ENCODE measurements at regions not wholly inside any gene's neighbourhood (a gene's known extent, or its start where the extent isn't known, plus 50 kb on each side); places are given as distances from the start of the nearest gene placed in this dataset.

DNA sequence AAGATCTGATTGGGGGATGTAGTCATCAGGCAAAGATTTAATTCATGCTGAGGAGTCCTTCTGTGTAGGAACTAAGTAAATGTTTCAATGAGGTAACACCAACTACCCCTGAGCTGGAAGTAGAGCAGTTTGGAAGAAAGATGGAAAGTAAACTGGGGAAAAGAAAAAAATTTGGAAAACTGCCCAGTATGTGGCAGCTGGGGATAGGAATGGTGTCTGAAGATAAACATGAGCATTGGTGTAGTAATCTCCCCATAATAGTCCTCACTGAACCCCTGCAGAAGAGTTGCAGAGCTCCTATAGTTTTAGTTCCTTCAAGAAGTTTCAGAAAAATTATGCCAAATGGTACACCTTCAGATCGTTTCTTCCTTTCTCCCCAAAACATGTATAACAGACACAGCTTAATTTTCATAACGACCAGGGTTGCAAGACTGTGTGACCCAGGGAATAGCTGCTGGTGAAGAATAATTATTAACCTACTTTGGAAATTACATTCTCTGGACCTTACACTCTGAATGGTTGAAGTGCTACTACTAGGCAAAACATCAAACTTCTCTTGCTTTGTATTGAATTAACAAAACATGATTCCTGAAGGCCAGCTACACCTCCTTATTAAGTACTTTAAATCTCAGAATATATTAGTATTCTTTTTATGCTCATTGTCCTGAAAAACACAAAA lies 446.4 kb upstream of the NRG3 start (continued):
- TF ChIP-seq POU5F1 (IDR thresholded peaks at IDR 0.05; ENCODE audit: low read depth, low read length) (no peak), ASH2L (IDR thresholded peaks at IDR 0.05; ENCODE audit: low read length) (no peak), SUZ12 (IDR thresholded peaks at IDR 0.05; ENCODE audit: low read length) (no peak)
